ENCODE measurements at regions not wholly inside any gene's neighbourhood (a gene's known extent, or its start where the extent isn't known, plus 50 kb on each side); places are given as distances from the start of the nearest gene placed in this dataset.
"Not testable (repeated sequence)": the region's sequence is repeated elsewhere in the genome, so short reads cannot be mapped to it uniquely, and the experiment has no call there.

- DNase-seq (ENCODE audit: low read depth), result no peak
Measured at GRCh38 chr2:242004902-242005230, 135.3 kb downstream of the RTP5 start.

- not testable (repeated sequence) for DNase-seq (ENCODE audit: low read depth)
Measured at GRCh38 chr2:242006091-242006634, 136.6 kb downstream of the RTP5 start.

DNA sequence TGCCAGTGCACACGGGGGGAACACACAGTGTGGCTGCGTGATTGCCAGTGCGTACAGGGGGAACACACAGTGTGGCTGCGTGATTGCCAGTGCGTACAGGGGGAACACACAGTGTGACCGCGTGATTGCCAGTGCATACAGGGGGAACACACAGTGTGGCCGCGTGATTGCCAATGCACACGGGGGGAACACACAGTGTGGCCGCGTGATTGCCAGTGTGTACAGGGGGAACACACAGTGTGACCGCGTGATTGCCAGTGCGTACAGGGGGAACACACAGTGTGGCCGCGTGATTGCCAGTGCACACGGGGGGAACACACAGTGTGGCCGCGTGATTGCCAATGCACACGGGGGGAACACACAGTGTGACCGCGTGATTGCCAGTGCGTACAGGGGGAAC, 139.4 kb downstream of the RTP5 start:
- DNase-seq (ENCODE audit: low read depth), result not testable (repeated sequence)

- not testable (repeated sequence) for DNase-seq (ENCODE audit: low read depth)
Measured at GRCh38 chr2:242009846-242010245, 140.3 kb downstream of the RTP5 start.

DNA sequence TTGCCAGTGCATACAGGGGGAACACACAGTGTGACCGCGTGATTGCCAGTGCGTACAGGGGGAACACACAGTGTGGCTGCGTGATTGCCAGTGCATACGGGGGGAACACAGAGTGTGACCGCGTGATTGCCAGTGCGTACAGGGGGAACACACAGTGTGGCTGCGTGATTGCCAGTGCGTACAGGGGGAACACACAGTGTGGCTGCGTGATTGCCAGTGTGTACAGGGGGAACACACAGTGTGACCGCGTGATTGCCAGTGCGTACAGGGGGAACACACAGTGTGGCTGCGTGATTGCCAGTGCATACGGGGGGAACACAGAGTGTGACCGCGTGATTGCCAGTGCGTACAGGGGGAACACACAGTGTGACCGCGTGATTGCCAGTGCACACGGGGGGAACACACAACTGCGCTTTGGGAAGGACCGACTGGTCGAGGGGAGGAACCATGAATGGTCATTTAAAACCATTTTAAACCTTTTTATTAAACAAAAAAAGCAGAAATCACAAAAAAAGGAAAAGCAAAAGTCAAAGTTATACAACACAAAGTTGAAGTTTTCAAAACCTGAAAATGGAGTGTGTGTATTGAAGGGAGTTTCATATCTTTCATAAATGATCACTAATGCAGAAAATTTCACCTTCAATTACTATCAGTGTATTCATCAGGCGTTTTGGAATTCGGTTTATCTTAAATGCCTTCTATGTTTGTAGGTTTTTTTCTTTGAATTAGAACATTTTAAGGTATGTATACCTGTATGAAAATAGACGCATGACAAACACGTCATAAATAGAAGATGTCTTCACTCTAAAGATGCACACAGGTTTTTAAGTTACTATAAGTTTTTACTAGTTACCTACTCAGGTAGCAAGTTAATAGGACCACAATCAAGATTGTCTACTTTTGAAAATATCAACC, 141.0 kb downstream of the RTP5 start:
- DNase-seq (ENCODE audit: low read depth), result not testable (repeated sequence)

DNA sequence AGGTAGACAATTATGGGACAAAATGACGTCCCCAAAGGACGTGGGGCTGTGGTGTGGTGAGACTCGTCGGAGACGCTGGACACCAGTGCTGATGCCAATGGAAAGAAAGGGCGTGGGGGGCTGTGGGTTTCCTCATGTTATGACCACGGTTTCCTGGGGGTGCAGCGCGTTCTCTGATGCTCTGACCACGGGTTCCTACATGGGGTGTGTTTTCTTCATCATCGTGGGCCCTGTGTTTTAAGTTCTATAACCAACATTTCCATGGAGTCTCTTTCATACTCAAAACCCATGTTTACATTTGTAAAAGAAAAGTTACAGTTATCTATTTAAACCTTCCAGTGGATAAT, 141.6 kb downstream of the RTP5 start:
- no peak for DNase-seq (ENCODE audit: low read depth)

DNA sequence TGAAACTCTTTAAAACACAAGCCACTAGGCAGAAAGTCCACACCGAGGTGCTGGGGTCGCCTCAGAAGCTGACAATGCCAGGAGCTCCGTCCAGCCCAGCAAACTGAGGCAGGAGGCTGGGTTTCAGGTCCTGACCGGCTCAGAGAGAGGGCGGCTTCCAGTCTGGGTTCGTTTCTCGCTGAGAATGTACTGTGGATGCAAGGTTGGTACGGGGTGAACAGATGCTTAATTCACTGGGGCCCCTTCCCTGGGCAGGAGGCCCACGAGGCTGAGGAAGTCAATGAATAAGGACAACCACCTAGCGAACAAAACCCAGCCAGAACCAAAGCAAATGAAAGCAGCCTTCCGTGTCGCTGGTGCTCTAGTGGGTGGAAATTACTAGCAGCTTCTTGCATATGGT, 142.0 kb downstream of the RTP5 start:
- DNase-seq (ENCODE audit: low read depth), result no peak

GRCh38 chr2:242011991-242012764, 142.6 kb downstream of the RTP5 start:
- no peak for DNase-seq (ENCODE audit: low read depth)

GRCh38 chr2:242012956-242013764, 143.6 kb downstream of the RTP5 start:
- no peak for DNase-seq (ENCODE audit: low read depth)

- DNase-seq (ENCODE audit: low read depth), result no peak
Measured at GRCh38 chr2:242013771-242014170, 144.2 kb downstream of the RTP5 start.

DNA sequence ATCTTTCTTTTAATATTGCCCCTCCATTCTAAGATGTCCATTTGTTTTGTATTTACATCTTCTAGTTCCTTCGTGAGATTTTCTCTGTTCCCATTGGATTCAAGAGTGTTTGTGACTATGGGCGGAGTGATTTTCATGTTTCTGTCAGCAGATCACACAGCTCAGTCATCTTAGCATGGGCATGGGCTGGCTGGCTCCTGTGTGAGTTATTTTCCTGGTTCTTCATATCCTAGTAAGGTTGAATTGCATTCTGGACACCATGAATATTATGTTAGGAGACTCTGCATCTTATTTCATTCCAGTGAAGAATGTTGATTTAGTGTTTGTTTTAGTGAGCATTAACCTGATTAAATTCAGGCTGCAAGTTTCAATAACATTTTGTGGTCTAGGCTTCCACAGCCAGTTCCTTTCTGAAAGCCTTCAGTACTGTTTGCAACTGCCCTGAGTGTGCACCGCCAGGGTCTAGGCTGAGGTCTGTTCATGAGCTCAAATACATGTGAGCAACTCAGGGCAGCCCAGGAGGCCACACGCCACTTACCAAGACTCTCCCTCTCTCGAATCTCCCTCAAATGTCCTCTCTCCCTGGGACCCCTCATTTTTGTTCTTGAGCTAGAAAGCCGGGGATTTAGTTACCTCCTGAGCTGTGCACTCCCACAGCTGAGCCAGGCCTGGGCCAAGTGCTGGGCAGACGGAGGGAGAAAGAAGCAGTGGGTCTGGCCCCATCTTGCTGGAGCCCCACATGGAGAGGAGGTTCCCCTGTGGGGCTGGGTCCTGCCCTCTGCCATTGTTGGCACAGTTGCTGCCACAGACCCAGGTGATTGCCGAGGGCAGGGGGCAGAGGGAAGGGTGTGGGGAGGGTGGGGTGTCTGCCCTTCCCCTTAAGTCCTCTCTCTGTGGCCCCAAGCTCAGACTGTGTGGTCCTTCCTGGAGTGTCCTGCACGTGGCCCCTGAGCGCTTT, 145.9 kb downstream of the RTP5 start:
- DNase-seq (ENCODE audit: low read depth), result no peak

DNA sequence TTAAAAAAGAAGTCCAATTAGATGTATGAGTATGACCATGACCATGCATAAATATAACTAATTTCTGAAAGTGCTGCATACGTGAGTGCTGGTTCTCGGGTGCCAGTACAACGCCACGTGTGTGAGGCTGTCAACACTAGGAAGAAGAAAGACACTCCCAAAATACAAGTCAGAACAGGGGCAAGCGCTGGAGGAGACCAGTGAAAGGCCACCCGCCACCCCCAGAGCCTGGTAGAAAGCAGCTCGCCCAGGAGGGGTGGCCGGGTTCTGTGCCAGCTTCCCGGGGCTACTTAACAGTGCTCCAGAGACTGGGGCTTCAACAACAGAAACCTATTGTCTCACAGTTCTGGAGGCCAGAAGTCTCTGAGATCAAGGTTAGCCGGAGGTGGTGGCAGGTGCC, 147.6 kb downstream of the RTP5 start:
- no peak for DNase-seq (ENCODE audit: low read depth)

- DNase-seq (ENCODE audit: low read depth), result not testable (repeated sequence)
Measured at GRCh38 chr2:242018416-242018815, 148.9 kb downstream of the RTP5 start.

DNA sequence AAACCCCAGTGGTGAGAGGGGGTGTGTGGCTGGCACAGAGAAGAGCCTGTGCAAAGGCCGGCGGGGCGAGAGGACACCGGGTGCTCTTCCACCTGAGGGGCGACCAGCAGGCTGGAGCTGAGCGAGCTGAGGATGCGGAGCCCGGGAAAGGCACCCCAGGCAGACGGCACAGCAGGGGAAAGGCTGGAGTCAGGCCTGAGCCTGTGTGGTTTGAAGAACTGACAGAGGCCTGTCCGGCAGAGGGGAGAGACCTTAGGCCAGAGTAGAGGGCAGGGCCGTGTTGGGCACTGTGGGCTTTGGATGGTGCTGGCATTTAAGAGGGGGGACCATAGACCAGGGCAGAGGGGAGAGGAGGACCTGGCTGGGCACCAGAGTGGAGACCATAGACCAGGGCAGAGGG, 149.8 kb downstream of the RTP5 start:
- no peak for DNase-seq (ENCODE audit: low read depth)

DNA sequence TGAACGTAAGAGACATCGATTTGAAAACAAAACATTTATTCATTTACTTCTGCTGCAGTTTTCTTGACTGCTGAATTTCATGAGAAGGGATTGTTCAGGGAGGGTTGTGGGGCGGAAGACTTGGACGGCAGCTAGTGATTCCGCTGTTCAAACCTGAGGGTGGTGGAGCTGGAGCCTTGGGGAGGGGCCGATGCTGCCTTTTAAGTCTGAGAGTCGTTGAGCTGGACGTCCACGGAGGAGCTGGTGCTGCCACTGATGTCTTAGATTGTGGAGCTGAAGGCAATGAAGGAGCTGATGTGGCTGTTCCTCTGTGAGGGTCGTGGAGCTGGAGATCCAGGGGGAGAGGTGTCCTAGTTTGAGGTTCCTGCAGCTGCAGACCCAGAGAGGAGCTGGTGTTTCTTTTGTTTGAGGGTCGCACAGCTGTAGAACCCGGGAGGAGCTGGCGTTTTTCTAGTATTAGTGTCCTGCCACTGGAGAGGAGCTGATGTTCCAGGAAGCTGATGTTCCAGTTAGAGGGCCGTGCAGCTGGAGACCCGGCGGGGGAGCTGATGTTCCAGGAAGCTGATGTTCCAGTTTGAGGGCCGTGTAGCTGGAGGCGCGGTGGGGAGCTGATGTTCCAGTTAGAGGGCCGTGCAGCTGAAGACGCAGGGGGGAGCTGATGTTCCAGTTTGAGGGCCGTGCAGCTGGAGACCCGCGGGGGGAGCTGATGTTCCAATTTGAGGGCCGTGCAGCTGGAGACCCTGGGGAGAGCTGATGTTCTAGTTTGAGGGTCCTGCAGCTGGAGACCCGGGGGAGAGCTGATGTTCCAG, 150.9 kb downstream of the RTP5 start:
- no peak for DNase-seq (ENCODE audit: low read depth)

GRCh38 chr2:242022550-242023290, 153.2 kb downstream of the RTP5 start:
- DNase-seq (ENCODE audit: low read depth), result no peak

DNA sequence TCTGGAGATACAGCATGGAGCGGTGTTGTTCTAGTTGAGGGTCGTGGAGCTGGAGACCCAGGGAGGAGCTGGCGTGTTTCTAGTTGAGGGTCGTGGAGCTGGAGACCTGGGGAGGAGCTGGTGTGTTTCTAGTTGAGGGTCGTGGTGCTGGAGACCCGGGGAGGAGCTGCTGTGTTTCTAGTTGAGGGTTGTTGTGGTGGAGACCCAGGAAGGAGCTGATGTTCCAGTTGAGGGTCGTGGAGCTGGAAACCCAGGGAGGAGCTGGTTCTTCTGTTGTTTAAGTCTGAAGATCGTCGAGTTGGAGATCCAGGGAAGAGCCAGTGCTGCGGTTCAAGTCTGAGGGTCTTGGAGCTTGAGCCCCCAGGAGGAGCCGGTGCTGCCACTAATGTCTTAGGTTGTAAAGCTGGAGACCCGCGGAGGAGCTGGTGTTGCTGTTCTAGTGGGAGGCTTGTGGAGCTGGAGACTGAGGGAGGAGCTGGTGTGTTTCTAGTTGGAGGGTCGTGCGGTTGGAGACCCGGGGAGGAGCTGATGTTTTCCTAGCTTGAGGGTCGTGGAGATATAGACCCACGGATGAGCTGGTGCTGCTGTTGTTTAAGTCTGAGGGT, 155.3 kb downstream of the RTP5 start:
- no peak for DNase-seq (ENCODE audit: low read depth)

- DNase-seq (ENCODE audit: low read depth), result no peak
Measured at GRCh38 chr2:242027676-242028450, 158.3 kb downstream of the RTP5 start.

All from activated gamma-delta T cell treated with anti-CD3 and anti-CD28 coated beads, Interleukin-2, amount 50 U/mL, for 16 hours (primary cell).